Activated CD4-positive, CD25-positive, alpha-beta regulatory T cell treated with anti-CD3 and anti-CD28 coated beads, Interleukin-2, amount 50 U/mL, for 16 hours (primary cell): ENCODE measurements at regions not wholly inside any gene's neighbourhood (a gene's known extent, or its start where the extent isn't known, plus 50 kb on each side); places are given as distances from the start of the nearest gene placed in this dataset.
"Not testable (repeated sequence)": the region's sequence is repeated elsewhere in the genome, so short reads cannot be mapped to it uniquely, and the experiment has no call there.

Experiments
- DNase-seq: peaks from one replicate; pipeline ENCODE4 v3.0.0-alpha.2; 2020; ENCODE audit warnings: low read depth, low spot score

GRCh38 chr1:192418552-192419285, 101.9 kb downstream of the RGS21 start:
- no peak for DNase-seq

GRCh38 chr1:192430644-192431043, 113.9 kb downstream of the RGS21 start:
- DNase-seq, result no peak

GRCh38 chr1:192435704-192436103, 118.9 kb downstream of the RGS21 start:
- no peak for DNase-seq

- no peak for DNase-seq
Observed at GRCh38 chr1:192436441-192437078, 119.8 kb downstream of the RGS21 start.

- DNase-seq, result no peak
Observed at GRCh38 chr1:192438737-192439136, 121.9 kb downstream of the RGS21 start.

- DNase-seq, result no peak
Observed at GRCh38 chr1:192439373-192440025, 122.7 kb downstream of the RGS21 start.

- DNase-seq, result no peak
Observed at GRCh38 chr1:192441492-192441891, 124.7 kb downstream of the RGS21 start.

GRCh38 chr1:192442736-192443135, 125.9 kb downstream of the RGS21 start:
- no peak for DNase-seq

GRCh38 chr1:192443616-192444015, 126.8 kb downstream of the RGS21 start:
- no peak for DNase-seq

GRCh38 chr1:192445241-192445640, 128.4 kb downstream of the RGS21 start:
- no peak for DNase-seq

- peak; percentile 23 for DNase-seq
Observed at GRCh38 chr1:192445839-192446489, 129.2 kb downstream of the RGS21 start.

GRCh38 chr1:192448026-192448578, 127.5 kb upstream of the RGS1 start:
- no peak for DNase-seq

- no peak for DNase-seq
Observed at GRCh38 chr1:192453360-192453992, 122.1 kb upstream of the RGS1 start.

GRCh38 chr1:192459467-192459866, 116.1 kb upstream of the RGS1 start:
- DNase-seq, result no peak

- DNase-seq, result no peak
Observed at GRCh38 chr1:192461684-192462083, 113.9 kb upstream of the RGS1 start.

- no peak for DNase-seq
Observed at GRCh38 chr1:192462616-192463015, 113.0 kb upstream of the RGS1 start.

GRCh38 chr1:192463661-192464060, 111.9 kb upstream of the RGS1 start:
- no peak for DNase-seq

- DNase-seq, result not testable (repeated sequence)
Observed at GRCh38 chr1:192465221-192465620, 110.4 kb upstream of the RGS1 start.

GRCh38 chr1:192474080-192474683, 101.4 kb upstream of the RGS1 start:
- DNase-seq, result no peak

- DNase-seq, result no peak
Observed at GRCh38 chr1:192475329-192475728, 100.2 kb upstream of the RGS1 start.

- DNase-seq, result no peak
Observed at GRCh38 chr1:192475970-192476369, 99.6 kb upstream of the RGS1 start.
